ENCODE measurements at regions not wholly inside any gene's neighbourhood (a gene's known extent, or its start where the extent isn't known, plus 50 kb on each side); places are given as distances from the start of the nearest gene placed in this dataset.
"Not testable (repeated sequence)": the region's sequence is repeated elsewhere in the genome, so short reads cannot be mapped to it uniquely, and the experiment has no call there.

DNA sequence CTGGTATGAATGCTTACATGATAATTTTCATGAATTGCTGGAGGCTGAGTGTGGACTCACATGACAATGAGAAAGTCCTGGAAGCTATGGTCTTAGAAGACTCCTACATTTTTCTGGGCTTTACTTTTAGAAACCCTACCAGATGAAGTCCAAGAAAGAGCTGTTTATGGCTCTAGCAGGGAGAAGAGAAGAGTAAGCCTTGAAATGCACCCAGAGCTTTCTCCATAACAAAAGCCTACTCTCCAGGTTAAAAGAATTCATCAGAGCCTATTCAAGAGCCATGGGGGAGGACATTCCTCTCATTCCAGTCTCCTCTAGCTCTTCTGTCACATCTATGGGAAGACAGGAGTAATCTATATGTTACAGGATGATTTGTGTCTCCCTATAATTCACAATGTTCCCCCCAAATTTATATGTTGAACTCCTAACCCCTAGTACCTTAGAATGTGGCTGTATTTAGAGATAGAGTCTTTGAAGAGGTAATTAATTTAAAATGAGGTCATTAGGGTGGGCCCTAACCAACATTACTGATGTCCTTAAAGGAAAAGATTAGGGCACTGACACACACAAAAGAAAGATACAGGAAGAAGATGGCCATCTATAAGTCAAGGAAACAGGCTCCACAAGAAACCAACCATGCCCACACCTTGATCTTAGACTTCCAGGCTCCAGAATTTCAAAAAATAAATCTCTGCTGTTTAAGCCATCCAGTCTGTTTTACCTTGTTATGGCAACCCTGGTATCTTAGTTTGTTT, 193.8 kb upstream of the PTER start:
- TF ChIP-seq, protein P1, sequence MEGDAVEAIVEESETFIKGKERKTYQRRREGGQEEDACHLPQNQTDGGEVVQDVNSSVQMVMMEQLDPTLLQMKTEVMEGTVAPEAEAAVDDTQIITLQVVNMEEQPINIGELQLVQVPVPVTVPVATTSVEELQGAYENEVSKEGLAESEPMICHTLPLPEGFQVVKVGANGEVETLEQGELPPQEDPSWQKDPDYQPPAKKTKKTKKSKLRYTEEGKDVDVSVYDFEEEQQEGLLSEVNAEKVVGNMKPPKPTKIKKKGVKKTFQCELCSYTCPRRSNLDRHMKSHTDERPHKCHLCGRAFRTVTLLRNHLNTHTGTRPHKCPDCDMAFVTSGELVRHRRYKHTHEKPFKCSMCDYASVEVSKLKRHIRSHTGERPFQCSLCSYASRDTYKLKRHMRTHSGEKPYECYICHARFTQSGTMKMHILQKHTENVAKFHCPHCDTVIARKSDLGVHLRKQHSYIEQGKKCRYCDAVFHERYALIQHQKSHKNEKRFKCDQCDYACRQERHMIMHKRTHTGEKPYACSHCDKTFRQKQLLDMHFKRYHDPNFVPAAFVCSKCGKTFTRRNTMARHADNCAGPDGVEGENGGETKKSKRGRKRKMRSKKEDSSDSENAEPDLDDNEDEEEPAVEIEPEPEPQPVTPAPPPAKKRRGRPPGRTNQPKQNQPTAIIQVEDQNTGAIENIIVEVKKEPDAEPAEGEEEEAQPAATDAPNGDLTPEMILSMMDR (IDR thresholded peaks at IDR 0.05; ENCODE audit: insufficient read depth, low read depth, low read length, missing control alignments), result no peak
- DNase-seq (ENCODE audit: low read depth), result no peak

DNA sequence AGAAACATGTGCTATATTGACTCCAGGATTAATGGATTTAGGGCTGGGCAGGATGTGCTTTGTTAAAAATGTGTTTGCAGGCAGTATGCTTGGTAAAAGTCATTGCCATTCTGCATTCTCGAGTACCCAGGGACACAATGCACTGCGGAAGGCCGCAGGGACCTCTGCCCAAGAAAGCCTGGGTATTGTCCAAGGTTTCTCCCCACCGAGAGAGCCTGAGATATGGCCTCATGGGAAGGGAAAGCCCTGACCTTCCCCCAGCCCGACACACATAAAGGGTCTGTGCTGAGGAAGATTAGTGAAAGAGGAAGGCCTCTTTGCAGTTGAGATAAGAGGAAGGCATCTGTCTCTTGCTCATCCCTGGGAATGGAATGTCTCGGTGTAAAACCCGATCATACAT, 186.7 kb upstream of the PTER start:
- not testable (repeated sequence) for H3K4me3 ChIP-seq (ENCODE audit: low read depth, low read length); DNase-seq (ENCODE audit: low read depth)

More for the DNA sequence above, 193.8 kb upstream of the PTER start:
- no peak overlapping the region for H3K4me3 ChIP-seq (ENCODE audit: low read depth, low read length)

DNA sequence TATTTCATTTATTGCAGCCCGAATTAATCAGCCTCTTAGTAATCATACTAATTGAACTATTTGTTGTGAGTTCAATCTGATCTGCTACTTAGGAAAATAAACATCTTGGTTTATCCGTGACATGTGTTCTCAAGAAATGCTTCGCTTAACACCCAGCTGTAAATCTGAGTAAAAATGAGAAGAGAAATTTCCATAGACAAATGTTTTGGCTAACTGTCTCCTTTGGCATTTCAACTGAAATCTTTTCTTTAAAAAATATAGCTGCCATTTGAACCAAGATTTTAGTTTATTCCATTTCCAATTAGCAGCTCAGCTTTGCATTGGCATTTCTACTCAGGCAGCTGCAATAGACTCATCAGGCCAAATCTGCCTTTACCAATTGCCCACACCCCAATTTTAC, 180.5 kb upstream of the PTER start:
- TF ChIP-seq, protein P1 (IDR thresholded peaks at IDR 0.05; ENCODE audit: insufficient read depth, low read depth, low read length, missing control alignments), result no peak
- no peak for DNase-seq (ENCODE audit: low read depth)
- no peak overlapping the region for H3K4me3 ChIP-seq (ENCODE audit: low read depth, low read length)

DNA sequence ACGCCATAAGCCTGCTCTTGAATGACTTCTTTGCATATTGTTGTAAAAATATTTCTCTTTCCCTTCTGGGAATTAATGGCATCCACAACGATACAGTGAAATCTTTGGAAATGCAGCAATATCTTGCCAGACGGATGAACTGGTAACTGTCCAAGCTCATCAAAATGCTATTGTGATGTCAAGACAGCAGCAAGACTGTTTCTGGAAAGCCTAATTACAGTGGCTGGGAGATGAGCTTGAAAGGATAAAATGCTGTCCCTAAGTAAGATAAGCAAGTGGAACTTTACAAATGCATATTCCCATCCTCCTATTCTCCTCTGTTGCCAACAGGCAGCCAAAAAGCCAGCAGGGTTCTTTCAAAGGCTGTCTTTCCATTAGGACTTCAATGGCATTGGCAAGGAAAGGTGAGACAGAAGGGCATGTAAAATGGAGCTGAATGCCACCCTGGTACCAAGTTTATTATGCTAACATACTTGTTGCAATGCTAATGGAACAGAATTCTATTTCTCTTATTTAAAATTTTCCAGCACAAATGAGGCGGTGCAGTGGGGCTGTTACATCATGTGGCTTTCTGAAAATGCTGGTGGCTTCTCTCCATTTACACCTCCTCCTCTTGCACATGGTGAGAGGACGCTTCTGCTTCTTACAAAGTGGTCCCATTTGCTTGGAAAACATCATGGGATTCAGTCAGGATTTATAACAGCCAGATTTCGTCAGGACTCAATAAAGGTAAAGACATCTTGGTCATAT, 178.3 kb upstream of the PTER start:
- TF ChIP-seq, protein P1 (IDR thresholded peaks at IDR 0.05; ENCODE audit: insufficient read depth, low read depth, low read length, missing control alignments), result no peak
- no peak for DNase-seq (ENCODE audit: low read depth)
- no peak overlapping the region for H3K4me3 ChIP-seq (ENCODE audit: low read depth, low read length)

DNA sequence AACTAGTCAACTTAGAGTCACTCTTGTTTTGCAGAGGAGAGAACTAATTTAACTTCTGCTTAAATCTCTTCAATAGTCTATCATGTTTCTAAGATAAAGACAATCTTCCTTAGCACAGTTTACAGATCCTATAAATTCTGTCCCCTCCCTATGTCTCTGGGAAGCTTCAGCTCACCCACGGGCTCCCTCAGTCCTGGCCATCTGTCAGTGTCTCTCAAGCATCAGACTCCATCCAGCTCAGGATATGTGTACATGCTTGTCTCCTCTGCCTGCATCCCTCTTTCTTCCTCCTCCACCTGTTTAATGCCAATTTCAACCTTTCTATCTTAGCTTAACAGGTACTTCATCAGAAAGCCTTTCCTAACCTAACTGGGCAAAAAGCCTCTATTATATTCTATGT, 177.1 kb upstream of the PTER start:
- DNase-seq (ENCODE audit: low read depth), result no peak
- TF ChIP-seq, protein P1 (IDR thresholded peaks at IDR 0.05; ENCODE audit: insufficient read depth, low read depth, low read length, missing control alignments), result no peak
- no peak overlapping the region for H3K4me3 ChIP-seq (ENCODE audit: low read depth, low read length)

DNA sequence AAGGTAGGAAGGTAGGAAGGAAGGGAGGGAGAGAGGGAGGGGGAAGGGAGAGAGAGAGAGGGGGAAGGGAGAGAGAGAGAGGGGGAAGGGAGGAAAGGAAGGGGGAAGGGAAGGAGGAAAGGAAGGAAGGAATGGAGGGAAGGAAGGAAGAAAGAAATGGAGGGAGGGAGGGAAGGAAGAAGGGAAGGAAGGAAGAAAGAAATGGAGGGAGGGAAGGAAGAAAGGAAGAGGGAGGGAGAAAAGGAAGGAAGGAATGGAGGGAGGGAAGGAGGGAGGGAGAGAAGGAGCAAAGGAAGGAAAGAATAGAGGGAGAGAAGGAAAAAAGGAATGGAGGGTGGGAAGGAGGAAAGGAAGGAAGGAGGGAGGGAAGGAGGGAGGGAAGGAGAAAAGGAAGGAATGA, 176.4 kb upstream of the PTER start:
- no peak overlapping the region for H3K4me3 ChIP-seq (ENCODE audit: low read depth, low read length)
- TF ChIP-seq, protein P1 (IDR thresholded peaks at IDR 0.05; ENCODE audit: insufficient read depth, low read depth, low read length, missing control alignments), result no peak
- DNase-seq (ENCODE audit: low read depth), result no peak

DNA sequence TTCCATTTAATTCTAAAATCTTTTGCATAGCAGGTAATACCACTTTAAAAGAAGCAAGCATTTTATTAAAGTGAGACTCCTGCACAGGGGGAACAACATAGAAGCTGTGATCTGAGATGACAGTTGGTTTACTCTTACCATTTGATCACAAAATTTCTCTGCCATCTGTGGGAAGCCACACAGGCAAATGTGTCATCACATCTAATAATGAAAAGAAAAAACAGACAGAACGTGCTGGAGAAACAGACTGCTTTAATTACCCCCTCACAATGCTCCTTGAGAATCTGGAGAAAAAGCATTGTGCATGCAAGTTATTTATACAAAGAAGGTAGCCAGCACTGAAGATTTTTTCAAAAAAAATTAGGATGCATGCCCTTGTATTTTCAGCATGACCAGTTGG, 165.2 kb upstream of the PTER start:
- TF ChIP-seq, protein P1 (IDR thresholded peaks at IDR 0.05; ENCODE audit: insufficient read depth, low read depth, low read length, missing control alignments), result no peak

More for the DNA sequence above, 165.2 kb upstream of the PTER start:
- H3K4me3 ChIP-seq (ENCODE audit: low read depth, low read length), result no peak overlapping the region
- DNase-seq (ENCODE audit: low read depth), result no peak

Data from GM12865 (cell line).